Inflammatory macrophage treated with lipopolysaccharide for 1 hour (primary cell): ENCODE measurements at regions not wholly inside any gene's neighbourhood (a gene's known extent, or its start where the extent isn't known, plus 50 kb on each side); places are given as distances from the start of the nearest gene placed in this dataset.

Source experiments
- DNase-seq, 2 donors: peaks; one replicate each; pipeline ENCODE4 v3.0.0-alpha.2; 2020 to 2022

DNA sequence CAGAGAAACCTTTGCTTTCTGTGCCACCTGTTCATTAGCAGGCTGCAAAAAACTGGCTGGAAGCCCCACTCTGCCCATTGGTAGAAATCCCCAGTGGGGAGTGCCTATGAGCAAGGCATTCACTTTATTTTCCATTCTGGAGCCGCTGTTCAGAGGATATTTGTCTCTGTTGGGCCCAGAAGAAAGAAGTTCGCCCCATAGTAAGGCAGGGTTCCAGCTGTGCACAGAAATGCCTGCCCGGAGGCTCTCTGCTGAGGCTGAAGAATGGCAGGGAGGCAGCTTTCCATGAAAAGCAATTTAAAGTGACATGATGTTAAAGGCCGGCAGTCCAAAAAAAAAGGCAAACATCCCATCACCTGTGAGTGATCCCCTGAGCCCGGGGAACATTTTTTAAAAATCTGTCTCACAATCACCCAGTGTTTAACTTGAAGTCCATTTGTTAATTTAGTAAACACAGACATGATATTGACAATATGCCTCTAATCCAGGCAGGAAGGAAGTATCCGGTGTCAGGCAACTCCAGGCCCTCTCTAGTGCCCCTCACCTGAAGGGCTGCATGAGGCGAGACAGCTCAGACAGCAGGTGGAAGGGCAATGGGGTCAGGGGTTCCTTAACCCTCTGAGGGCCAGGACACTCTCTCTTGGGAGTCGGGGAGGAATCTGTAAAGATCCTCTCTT is 265.1 kb upstream of the SIX2 start:
- DNase-seq: no peak

DNA sequence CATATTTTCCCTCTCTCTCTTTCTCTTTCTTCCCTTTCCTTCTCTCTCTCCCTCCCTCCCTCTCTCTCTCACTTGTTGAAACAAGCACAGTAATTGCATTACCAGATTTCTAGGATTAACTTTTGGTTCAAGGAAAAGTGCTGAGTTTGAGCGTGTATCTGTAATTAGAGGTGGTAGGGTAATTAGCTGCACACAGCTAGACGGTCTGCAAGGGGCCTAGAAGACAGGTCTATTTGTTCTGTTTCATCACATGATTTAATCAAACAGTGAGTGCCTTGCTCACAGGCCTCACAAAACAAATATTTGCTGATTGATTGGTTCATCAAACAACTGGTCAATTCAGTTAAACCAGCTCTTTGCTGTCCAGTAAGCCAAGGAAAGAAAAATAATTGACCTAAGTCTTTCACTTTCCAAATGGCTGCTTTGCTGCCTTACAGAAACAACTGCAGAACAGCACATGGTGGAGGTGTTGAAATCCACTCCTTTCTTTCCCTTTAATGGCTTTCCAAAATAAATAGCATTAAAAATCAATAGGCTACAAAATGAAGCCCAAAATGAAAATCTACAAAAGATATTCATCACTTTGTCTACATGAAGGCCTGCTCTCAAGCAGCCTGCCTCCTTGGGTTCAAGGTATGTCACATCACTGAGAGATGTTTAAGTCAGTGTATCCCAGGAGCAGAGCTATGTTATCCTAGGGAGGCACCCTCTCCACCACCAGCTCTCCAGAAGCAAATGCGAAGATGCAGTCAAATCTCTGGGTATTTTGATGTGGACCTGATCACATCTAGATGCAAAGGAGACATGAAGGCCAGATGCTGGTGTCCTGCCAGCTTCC is 264.4 kb upstream of the SIX2 start:
- DNase-seq: no peak

DNA sequence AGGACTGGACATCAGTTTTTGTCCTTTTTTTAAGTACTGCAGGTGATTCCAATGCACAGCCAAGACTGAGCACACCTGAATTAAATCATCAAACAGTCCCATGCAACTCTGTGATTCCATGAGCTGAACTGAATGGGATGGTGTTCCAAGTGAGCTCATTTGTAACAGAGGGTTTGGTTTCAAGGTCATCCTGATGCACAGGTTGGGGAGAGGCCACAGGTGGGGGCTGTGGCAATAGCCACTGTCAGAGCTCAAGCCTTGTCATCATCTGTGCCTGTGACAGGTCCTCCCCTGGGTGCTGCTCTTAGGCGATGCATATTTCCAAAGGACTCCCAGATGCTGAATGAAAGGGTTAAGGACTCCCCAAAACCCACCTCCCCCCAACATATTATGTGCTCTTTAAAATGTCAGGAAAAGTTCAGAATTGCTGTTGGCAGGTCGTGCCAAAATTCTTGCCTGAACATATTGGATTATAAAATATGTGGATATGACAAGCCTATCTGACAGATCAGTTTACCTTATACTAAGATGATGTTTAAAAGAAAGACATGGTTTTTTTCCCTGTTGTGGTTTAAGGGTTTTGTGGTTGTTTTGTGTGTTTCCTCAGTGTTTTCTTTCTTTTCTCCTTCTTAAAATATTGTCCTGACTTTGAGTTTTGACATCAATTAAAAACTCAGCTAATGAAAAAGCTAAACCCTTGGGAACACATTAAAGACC is 263.5 kb upstream of the SIX2 start:
- DNase-seq: no peak

GRCh38 chr2:45269149-45269793 is 260.0 kb upstream of the SIX2 start:
- DNase-seq: no peak

DNA sequence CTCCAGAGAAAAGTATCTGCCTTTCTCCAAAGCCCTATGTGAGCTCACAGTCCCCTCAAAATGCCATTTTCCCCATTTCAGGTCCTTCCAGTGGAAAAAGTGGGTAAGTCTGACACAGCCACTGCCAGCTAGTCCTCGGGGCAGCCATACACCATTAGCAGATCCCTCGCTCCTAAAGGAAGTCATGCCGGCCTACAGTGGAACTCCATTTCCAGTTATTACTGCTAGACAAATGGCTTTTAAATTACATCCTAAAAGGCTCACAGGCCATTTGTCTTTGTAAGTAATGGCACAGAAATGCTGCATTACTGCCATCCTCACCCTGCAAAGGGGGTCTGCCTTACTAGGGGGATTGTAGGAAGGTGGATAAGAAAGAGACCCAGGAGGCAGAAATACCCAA is 259.4 kb upstream of the SIX2 start:
- DNase-seq: no peak

DNA sequence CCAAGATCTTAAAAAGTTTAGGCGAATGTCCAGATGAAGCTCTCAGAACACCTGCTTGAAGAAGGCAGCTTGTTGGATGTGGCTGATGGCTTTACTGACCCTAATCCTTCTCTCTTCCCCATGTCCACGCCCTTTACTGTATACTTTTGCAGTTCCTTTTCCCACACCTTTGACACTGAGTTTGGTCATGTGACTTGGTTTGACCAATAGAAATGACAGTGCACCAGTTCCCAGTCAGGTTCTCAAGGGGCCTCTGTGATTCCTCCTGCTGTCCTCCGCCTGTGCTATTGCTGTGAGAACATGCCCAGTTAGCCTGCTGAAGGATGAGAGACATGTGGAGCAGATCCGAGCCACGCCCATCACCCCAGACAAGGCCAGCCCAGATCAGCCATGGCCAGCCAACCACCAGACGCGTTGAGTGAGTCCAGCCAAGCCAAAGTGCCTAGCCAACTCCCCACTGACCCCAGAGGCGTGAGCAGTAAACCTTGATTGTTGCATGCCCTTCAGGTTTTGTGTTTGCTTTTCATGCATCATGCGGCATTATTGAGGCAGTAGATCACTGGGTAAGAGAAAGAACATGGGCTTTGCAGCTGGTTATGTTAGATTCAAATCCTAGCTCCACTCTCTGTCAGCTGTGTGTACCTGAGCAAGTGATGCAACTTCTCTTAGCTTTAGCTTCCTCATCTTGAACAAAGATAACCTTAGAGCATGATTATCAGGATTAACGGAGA is 258.0 kb upstream of the SIX2 start:
- DNase-seq: no peak

DNA sequence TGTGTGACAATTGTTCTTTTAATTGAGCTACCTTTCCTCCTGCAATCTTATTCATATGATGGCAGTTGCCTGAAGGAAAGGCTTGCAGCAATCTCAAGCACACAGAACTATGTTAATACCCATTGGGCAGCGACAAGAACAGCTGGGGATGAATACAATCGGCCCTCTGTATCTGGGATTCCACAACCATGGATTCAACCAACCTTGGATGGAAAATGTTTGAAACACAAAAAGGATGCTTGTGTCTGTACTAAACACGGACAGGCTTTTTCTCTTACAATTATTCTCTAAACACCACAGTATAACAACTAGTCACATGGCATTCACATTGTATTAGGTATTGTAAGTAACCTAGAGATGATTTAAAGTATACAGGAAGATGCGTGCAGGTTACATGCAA is 256.1 kb upstream of the SIX2 start:
- DNase-seq: no peak

- DNase-seq: no peak
Observed at GRCh38 chr2:45264227-45265225, 255.3 kb upstream of the SIX2 start.

DNA sequence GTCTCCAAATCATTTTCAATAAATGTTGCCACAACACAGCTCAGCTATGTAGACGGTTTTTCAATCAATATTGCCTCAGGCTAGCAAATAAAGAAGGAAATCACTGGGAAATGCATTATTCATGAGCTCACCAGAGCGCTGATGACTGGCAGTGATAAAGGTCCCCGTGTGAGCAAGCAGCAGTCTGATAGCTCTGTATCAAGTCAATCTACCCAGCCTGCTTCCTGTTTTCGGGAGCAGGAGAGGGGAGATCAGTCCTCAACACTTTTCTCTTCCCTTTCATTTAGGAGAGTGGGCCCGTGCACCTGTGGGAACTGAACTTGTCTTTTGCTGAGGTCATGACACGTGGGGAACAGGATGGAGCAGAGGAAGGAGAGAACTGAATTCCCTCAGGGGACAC is 253.9 kb upstream of the SIX2 start:
- DNase-seq: no peak

DNA sequence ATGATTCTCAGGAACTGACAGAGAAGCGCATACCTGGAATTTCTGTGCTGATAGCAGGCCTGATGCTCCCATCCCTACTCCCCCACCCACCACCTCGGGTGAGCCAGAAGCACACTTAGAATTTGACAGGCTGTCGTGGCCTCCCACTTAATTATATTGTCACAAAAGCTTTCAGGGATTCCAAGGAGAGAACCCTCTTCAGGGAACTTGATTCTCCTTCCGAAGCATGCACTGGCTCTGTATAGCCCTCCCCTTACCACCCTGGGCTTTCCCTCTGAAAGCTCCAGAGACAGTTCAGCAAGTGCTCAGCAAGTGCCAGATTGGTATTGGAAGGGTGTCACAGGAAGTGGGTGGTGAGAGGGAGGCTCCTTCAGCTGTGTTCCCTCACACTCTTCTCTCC is 252.5 kb upstream of the SIX2 start:
- no peak for DNase-seq

- no peak for DNase-seq
Observed at GRCh38 chr2:45260946-45261345, 251.7 kb upstream of the SIX2 start.

- no peak for DNase-seq
Observed at GRCh38 chr2:45259547-45260160, 250.4 kb upstream of the SIX2 start.

DNA sequence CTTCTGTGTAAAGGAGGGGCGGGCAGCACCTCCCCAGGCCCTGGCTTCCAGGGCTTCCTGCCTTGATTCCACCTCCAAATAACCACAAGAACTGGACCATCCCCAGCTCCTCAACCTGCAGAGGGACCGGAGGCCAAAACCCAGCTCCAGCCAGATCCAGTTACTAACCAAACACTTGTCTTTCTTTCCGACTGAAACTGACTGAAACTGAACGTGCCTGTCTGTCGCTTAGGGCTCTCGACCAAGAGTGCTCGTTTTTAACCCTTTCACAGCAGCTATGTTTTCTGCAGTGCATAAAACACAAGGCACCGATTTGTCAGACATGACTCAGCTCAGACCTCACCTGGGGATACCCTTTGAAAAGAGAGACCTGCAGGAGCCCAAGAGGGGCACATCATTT is 249.9 kb upstream of the SIX2 start:
- no peak for DNase-seq

GRCh38 chr2:45258311-45258710 is 249.1 kb upstream of the SIX2 start:
- no peak for DNase-seq

- no peak for DNase-seq
Observed at GRCh38 chr2:45257820-45258219, 248.6 kb upstream of the SIX2 start.

DNA sequence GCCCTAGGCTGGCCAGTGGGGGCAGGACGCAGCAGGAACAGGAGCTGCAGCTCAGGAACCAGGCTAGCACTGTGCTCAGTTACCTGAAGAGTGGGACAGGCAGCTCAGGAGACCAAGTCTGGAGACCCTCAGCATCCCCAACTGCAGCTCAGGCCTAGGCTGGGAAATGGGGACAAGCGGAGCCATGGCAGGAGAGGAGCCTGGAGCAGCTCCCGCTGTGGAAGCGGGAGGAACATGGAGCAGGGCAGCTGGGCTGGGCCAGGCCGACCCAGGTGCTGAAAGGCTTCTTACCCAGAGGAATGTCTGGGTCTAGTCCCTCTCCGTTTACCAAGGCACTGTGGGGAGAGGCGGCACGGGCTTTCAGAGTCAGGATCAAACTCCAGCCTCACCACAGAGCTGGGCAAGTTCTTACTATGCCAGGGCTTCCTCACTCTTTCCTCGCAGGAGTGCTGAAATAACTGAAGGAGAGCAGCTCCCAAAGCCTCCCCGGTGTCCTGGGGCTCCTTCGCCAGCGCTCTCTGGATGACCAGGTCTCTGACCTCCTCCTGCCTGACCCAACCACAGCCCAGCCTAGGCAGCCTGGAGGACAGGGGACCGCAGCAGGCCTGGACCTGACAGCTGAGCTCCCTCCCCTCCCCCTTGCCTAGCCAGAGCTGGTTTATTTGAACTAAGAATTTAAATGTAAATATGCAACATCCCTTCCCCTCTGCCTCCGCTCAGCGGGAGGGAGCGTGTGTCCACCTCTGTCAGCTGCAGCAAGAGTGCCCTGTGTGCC is 247.8 kb upstream of the SIX2 start:
- no peak for DNase-seq

GRCh38 chr2:45256173-45256866 is 247.1 kb upstream of the SIX2 start:
- DNase-seq: no peak

- DNase-seq: peak; percentile 14 to 44
Observed at GRCh38 chr2:45255563-45255962, 246.3 kb upstream of the SIX2 start.

DNA sequence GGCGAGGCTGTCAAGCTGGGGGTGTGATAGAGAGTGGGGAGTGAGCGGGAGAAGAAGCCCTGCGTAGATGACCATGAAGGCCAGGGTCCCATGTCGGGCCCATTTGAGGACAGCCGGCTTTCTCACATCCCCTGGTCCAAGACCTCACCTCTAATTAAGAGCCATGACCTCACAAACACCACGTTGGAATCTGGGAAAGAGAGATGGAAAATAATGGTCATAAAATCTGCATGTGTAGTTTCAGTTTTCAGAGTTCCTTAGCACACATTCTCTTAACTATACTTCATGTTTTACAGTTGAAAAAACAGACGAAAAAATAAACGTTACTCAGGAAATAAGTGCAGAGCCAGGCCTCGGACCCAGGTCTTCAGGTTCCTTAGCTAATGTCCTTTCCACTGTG is 244.8 kb upstream of the SIX2 start:
- no peak for DNase-seq
